ENCODE measurements at regions not wholly inside any gene's neighbourhood (a gene's known extent, or its start where the extent isn't known, plus 50 kb on each side); places are given as distances from the start of the nearest gene placed in this dataset.
A peak's percentile ranks its signal among the peaks of the same experiment; 100 is the strongest.

- no peak overlapping the region for H3K4me3 ChIP-seq (ENCODE audit: low read depth, low read length)
- no peak for TF ChIP-seq CTCF (IDR thresholded peaks at IDR 0.05; ENCODE audit: borderline replicate concordance, insufficient read depth, low read depth, low read length)
These were observed 92.1 kb upstream of the BLID start for GRCh38 chr11:122207921-122208764.

GRCh38 chr11:122207505-122207904, 91.5 kb upstream of the BLID start:
- no peak overlapping the region for H3K4me3 ChIP-seq (ENCODE audit: low read depth, low read length)
- TF ChIP-seq CTCF (IDR thresholded peaks at IDR 0.05; ENCODE audit: borderline replicate concordance, insufficient read depth, low read depth, low read length) = no peak

- no peak overlapping the region for H3K4me3 ChIP-seq (ENCODE audit: low read depth, low read length)
- no peak for TF ChIP-seq CTCF (IDR thresholded peaks at IDR 0.05; ENCODE audit: borderline replicate concordance, insufficient read depth, low read depth, low read length)
These were observed 89.0 kb upstream of the BLID start for GRCh38 chr11:122205036-122205435.

GRCh38 chr11:122204206-122204605, 88.2 kb upstream of the BLID start:
- no peak for TF ChIP-seq CTCF (IDR thresholded peaks at IDR 0.05; ENCODE audit: borderline replicate concordance, insufficient read depth, low read depth, low read length)
- no peak overlapping the region for H3K4me3 ChIP-seq (ENCODE audit: low read depth, low read length)

GRCh38 chr11:122202951-122203456, 87.0 kb upstream of the BLID start:
- peak; percentile 95 for TF ChIP-seq CTCF (IDR thresholded peaks at IDR 0.05; ENCODE audit: borderline replicate concordance, insufficient read depth, low read depth, low read length)
- H3K4me3 ChIP-seq (ENCODE audit: low read depth, low read length) = no peak overlapping the region

- H3K4me3 ChIP-seq (ENCODE audit: low read depth, low read length) = no peak overlapping the region
These were observed 86.3 kb upstream of the BLID start for GRCh38 chr11:122202161-122202950.

More at GRCh38 chr11:122202161-122202950, 86.3 kb upstream of the BLID start:
- no peak for TF ChIP-seq CTCF (IDR thresholded peaks at IDR 0.05; ENCODE audit: borderline replicate concordance, insufficient read depth, low read depth, low read length)
